ENCODE measurements at regions not wholly inside any gene's neighbourhood (a gene's known extent, or its start where the extent isn't known, plus 50 kb on each side); places are given as distances from the start of the nearest gene placed in this dataset.
"Not testable (repeated sequence)": the region's sequence is repeated elsewhere in the genome, so short reads cannot be mapped to it uniquely, and the experiment has no call there.

DNA sequence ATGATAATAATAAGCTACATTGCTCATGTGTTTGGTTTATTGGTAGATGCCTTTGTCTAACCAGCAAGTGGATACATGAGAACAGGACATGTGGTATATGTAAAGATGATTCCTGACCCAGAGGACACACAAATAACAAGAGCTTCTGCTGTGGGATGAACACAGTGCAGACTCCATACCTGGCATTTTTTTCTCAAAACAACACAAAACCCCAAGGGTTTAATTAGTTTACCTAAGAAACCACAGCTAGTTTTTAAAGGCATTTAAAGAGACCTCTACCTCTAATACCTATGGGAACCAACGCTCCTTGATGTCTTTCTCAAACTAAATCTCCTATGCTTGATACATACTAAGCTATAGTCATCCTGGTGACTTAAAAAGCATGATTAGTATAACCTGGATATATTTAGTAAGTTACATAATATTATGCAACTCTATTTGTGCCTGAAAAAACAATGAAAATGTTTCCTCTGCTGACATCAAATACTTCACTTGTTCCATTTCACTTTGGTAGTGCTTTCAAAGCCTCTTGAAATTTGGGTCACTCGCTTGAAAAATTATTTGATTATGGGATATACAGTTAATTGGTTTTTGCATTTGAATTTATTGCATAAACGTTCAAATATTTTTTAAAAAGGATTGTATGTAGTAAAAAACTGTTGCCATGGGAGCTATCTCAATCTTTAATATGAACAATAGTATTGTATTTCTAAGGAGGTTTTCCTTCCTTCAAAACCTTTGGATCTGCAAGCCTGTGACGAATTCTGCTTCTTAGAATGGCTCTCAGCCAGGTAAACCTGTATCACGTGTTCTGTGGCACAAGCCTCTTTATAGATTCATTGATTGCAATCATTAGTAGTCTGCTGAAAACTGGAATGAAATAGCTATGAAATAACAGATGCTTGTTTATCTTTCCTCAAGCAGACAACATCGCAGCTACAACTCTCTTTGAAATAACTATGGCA is 233.0 kb upstream of the KCNMB2 start:
- no peak for DNase-seq

DNA sequence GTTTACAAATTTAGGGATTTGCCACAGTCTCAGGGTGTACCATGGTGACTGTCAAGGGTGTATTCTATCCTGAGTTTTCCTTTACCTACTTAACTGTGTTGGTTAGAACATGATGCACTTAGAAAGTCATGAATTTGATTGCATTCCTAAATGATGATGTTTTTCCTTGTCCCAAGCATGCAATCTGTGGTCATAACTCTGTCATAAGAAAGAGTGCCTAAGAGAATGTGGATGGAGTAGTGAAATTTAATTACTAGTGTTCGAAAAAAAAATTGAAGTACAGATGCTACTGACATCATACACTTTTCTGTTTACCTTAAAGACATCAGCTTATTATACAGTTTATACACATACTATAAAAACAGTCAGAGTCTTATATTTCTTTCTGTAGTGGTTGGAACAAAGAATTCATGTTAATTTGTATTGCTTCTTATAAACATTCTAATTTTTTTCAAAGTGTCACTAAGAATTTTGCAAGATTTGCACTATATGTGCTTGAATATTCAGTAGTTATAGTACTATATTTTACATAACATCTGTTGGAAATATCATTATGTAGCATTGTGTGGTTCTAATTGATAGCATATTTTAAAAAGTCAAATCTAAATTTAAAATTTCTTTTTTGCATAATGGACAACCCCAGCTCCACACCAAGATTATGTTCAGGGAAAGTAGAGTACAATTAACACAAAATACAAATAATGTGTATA is 231.3 kb upstream of the KCNMB2 start:
- no peak for DNase-seq

DNA sequence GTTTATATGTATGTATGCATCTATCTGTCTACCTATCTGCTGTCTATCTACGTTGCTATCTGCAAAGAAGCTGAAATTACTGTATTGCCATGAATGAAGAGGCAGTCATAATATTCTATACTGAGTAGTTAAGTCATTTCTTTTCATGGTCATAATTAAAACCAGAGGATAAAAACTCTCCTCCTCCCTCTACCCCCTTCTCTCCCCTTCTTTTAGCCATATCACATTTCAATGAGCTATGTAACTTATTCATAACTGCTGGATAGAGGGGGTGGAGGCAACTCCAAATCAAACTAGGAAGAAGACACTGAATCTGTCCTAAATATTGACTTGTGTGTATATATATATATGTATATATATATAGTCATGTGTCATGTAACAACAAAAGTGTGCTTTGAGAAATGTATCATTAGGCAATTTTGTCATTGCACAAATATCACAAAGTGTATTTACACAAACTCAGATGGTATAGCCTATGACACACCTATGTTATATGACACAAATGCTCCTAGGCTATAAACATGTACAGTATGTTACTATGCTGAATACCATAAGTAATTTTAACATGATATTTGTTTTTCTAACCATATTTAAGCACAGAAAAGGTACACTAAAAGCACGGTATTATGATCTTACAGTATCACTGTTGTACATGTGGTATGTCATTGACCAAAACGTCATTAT is 229.7 kb upstream of the KCNMB2 start:
- DNase-seq, result no peak

DNA sequence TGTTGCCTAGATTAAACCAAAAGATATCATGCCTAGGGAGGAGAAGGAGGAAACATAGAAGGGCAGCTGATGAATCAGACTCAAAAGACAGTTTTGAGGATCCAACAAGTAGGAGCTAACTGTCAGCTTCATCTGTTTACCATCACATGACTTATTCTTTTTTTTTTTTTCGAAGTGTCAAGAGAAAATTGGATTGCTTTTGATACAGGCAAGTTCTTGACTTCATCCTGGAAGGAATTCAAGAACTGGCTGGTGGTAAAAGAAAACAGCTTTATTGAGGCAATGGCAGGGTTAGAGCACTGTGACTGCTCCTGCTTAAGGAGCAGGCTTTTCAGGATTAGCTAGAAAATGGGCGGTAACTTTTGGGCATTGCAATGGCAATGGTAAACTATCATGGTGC is 227.5 kb upstream of the KCNMB2 start:
- no peak for DNase-seq

DNA sequence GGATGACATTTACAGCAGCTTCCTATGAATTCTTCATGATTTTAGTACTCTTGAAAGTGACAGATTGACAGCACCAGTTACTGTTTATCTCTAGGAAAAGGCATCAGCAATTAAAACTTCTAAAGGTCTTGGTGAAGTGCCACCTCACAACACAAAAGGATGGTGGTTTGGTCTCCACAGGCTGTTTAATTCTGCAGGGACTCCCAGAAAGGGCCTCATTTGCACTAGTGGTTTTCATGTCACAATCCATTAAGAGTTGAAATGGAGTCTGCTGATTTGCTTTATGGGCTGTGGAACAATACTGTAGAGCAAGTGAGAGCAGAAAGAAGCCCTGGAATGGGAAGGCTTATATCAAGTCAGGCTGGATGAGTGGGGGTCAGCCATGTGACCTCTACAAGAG is 225.3 kb upstream of the KCNMB2 start:
- DNase-seq, result no peak

DNA sequence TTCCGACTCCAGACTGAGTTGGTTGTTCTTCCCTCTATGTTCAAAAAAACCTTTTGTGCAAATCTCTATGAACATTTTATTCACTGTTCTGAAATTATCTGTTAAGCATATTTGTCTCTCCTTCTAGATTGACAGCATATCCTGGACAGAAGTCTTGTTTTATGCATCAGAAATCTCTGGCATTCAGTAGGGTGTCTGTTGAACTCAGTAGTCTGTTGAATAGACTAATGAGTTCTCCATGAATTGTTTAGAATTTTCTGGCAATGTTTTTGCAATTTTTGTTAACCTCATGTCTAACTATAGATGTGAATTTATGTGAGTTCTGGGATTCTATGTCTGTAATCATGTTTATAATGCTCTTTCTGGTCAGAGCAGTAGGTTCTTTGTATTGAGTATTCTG is 222.5 kb upstream of the KCNMB2 start:
- no peak for DNase-seq

DNA sequence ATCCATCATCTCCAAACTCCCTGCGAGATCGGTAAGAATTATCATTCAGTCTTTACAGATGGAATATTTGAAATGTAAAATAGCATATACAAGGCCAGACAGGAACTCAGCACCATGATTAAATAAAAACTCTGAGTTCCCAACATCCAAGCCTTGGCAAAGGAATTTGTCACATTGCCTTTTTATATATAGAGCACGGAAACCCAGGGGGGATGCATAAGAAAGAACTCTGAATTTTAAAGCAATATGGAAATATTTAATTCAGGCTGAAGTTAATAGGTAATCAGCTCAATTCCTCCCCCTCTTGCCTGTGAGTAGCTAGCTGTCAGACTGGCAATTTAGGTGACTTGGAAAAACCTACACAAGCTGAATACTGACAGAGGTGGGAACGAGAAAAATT is 217.9 kb upstream of the KCNMB2 start:
- no peak for DNase-seq

DNA sequence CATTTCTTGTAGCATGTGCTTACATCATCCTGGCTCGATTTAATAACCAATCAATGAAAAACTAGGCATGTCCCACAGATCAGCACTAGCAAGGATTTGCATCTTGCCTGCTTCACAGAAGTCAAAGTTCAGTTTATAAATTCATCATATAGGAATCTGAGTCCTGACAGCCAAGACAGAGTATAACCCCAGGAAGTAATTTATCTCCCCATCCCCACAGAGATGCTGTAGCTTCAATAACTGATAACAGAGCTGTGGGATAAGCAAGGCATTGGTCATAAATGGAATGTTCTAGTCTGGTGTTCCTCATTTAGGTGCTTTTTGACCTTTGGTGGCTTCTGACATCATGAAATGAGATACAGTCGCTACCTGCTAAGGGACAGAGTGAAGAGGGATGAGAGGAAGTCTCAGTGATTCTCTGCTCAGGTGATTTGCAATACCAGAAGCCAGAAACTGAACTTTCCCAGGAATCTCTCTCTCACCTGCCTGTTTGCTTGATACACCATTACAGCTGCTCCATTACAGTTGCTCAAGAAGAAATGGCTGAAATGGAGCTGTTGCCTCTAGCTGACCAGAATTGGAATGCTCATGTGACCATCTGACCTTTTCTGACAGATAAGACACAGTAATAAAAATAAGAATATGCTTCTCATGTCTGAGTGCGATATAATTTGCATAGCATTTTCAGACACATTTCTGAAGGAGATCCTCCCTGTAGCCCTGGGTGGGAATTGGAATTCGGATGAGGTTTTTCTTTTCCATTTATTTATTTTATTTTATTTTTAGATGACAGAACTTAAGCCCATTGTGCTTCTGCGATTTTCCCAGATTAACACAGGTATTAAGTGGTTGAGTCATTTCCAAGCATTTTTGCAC is 217.1 kb upstream of the KCNMB2 start:
- DNase-seq, result no peak

DNA sequence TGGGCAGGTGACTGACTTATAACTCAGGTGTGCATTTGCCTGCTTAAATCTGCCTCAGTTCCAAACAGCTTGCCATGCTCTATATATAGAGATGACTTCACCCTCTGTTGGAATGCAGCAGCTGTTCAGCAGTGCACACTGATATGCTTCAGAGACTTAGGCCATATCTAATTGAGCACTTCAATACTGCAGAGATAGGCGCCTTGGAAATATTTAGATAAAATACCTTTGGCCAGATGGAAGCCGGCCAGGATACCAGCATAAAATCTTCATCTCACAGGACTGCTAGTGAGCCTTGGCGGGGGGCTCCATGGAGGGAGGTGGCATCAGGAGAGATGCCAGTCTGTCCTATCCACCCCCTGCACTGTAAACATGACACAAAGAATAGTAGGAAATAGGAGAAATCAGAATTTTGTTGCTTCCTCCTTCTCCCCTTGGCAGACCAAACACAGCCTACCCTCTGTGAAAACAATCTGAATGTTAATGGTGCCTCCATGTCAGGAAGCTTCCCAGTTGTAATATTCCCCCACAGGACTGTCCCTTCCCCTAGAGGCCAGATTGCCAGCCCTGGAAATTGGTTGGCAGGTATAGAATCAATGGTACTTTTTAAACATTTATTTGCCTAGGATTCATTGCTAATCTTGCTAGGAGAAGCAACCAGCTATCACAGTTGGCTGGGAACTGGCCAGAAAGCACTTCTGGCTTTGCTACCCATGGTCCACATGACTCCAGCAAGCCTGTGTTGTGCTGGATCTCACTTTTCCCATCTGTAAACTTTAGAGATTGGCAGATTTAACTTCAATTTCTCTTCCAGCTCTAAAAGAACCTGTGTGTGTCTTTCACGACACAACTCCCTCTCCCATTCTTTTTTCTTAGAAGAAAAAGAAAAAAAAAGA is 215.5 kb upstream of the KCNMB2 start:
- no peak for DNase-seq

DNA sequence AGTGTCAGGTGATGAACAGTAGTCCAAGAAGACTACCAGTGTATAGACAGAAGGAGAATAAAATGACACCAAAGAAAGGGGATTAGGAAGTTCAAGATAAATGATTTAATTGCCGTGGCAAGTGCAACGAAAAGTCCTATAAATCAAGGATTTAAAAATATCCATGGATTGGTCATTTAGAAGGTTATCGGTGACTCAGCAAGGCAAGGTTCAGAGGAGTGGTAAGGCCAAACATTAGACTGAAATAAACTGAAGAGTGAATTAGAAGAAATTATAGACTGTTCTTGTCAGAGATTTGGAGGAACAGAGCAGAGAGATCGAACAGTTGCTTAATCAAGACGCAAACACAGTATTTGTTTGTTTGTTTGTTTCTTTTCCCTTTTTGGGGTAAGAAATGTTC is 211.9 kb upstream of the KCNMB2 start:
- DNase-seq, result no peak

DNA sequence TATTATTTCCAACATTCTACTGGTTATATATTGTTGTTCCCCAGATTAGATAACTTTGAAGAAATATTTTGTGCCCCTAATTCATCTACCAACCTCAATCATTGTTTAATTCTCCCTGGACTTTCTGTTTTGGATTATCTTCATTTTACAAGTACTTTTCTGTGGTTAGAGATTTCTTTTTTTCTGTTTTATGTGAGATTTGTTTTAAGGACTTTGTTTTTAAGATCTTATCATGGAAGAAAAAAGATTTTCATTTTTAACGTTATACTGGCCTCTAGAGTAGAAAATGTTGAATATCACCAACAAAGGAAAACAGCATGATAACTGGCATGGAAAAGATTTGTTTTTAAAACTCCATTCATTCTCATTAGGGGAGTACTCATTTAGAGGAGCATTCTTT is 210.9 kb upstream of the KCNMB2 start:
- DNase-seq, result no peak

DNA sequence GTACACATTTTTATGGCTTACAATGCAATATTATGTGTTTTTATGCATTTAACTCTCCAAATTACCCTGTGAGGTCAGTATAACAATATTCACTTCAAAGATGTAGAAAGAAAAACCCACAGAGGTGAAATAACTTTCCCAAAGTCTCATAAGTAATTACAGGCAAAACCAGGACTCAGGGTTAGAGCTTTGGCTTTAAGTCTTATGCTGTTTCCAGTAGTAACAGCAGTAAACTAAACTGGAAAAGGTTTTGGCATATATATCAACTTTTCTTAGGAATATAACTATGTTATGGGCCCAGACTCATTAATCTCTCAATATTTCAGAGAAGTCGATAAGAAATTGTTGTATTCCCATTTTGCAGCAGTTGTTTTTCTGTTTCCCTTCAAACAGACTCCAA is 206.3 kb upstream of the KCNMB2 start:
- DNase-seq, result no peak

DNA sequence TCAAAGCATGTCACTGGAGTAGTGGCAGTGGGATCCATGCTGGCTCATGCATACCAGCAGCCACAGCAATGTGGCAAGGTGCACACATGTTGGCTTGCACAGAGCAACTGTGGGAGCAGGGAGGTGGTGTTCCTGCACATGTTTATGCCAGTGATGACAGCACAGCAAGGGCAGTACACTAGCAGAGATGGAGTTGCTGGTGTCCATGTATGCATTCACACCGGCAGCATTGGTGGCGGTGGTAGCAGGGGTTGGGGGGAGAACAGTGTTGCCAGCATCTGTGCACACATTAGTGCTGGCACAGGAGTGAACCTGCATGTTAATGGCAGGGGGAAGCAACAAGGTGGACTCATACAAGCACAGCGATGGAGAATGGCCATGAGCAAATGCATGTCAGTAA is 202.0 kb upstream of the KCNMB2 start:
- DNase-seq, result no peak

DNA sequence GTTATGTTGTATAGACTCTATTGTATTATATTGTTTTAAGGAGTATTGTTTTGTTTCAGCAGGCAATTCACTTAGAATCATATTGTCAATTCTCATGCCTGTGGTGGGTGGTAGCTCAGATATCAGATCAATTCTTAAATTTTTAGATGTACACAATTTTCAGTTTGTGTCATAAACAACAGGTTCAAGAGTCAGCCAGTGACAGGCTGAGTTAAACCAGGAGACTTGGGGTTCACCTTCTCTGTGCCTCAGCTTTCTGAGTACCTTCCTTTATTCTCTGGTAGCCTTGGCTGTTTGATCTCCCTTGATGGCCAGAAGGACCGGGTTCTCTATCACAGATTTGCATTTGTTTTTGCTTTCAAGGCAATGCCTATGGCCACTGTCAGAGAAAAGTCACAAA is 199.9 kb upstream of the KCNMB2 start:
- no peak for DNase-seq

DNA sequence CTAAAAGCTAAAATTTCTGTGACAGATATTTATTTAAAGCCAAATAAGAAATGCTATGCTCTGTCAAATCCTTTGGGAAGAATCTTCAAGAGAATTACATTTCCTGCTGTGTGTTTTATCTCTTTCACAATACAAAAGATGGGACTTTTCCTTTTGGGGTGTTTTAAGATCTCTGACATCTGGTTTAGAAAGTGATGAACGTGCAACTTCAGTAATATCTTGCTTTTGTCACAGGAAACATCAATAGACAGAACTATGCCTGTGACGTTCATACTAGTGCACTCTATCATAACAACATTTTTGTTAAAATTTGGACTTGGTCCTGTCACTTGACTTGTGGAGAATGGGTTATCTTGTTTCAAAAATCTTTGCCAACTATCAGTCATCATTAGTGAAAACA is 195.7 kb upstream of the KCNMB2 start:
- DNase-seq, result no peak

DNA sequence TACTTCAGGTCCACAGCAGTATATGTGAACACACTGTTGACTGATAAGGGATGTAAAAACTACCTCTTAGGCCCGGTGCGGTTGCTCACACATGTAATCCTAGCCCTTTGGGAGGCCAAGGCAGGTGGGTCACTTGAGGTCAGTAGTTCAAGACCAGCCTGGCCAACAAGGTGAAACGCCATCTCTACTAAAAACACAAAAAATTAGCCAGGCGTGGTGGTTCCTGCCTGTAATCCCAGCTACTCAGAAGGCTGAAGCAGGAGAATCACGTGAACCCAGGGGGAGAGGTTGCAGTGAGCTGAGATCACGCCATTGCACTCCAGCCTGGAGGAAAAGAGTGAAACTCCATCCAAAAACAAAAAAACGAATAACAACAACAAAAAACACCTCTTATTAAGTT is 194.6 kb upstream of the KCNMB2 start:
- DNase-seq, result no peak

DNA sequence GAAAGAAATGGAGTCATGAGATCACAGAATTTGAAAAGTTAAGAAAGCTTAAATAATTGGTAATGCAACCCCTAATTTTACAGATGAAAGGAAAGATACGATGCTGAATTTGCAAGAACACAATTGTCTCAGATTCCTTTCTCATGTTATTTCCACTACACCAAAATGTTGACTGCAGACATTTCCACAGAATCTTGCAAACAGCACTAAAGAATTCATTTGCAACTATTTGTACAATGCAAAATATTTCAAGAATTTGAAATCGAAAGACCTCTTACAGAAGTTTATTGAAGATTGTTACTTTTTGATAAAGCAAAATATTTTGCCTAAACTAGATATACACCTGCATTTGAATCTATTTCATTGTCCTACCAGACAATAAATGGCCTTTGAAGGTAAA is 194.1 kb upstream of the KCNMB2 start:
- DNase-seq, result no peak

DNA sequence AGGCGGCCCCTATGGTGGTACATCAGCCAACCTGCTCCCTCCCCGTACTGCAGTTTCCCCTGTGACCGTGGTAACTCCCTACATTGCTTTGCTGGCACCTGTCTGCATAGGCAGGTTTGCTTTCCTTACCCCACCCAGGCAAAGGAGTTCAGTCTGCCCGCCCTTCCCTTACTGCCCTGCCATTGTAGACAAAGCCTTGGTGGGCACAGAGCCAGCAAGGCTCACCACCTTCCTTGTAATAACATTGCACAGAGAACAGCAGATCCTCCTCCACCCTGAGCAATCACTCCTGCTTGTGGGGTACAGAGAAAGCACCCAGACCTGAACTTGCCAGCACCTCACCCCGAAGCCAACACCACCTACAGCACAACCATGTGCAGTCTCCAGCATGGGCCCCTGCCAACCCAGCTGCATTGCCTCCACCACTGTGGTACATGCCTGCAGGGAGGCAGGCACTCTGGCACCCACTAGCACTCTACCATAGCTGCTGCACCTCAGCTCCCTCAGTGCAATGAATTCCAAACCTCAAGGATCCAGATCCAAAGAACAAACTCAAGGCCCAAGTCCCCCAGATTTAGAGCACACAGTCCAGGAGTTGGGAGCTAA is 192.7 kb upstream of the KCNMB2 start:
- DNase-seq, result no peak

DNA sequence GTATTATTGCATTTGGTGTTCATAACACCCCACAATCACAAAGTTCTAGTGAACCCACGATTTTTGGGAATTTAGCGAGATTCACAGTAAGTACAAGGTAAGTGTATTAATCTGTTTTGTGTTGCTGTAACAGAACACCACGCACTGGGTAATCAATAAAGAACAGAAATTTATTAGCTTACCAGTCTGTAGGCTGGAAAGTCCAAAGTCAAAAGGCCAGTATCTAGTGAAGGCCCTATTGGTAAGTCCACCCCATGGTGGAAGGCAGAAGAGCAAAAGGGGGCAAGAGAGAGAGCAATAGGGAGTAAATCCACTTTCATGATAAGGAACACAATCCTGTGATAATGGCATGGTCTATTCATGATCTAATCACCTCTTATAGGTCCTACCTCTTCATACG is 190.3 kb upstream of the KCNMB2 start:
- DNase-seq, result no peak

DNA sequence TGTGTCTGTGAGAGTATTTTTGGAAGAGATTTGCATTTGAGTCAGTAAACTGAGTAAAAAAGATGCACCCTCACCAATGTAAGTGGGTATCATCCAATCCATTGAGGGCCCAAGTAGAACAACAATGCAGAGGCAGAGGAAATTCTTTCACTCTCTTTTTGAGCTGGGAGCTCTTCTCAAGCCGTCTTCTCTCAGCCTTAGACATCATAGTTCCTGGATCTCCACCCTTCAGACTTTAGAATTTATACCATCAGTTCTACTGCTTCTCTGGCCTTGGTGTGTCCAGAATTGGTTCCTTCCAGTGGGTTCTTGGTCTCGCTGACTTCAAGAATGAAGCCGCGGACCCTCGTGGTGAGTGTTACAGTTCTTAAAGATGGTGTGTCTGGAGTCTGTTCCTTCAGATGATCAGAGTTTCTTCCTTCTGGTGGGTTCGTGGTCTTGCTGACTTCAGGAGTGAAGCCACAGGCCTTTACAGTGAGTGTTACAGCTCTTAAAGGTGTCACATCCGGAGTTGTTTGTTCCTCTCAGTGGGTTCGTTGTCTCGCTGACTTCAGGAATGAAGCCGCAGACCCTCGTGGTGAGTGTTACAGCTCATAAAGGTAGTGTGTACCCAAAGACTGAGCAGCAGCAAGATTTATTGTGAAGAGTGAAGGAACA is 187.5 kb upstream of the KCNMB2 start:
- DNase-seq, result not testable (repeated sequence)

DNA sequence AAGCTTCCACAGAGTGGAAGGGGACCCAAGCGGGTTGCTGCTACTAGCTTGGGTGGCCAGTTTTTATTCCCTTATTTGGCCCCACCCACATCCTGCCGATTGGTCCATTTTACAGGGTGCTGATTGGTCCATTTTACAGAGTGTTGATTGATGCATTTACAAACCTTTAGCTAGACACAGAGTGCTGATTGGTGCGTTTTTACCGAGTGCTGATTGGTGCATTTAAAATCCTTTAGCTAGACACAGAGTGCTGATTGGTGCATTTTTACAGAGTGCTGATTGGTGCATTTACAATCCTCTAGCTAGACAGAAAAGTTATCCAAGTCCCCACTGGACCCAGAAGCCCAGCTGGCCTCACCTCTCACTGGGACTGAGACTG is 187.0 kb upstream of the KCNMB2 start:
- DNase-seq, result not testable (repeated sequence)
